ENCODE measurements at regions not wholly inside any gene's neighbourhood (a gene's known extent, or its start where the extent isn't known, plus 50 kb on each side); places are given as distances from the start of the nearest gene placed in this dataset.

GRCh38 chr2:65727816-65728215, 295.4 kb upstream of the SPRED2 start:
- TF ChIP-seq CTCF (IDR thresholded peaks at IDR 0.05; ENCODE audit: control extremely low read depth, extremely low read depth, low read depth, missing control alignments) = no peak
- DNase-seq (ENCODE audit: extremely low spot score) = no peak
- ChIA-PET POLR2A (no interaction called here), CTCF (interaction anchor here (1.2 kb wide), 1 partner anchor 17 kb away, joined by 3 read pairs; no protein-coding TSS in a partner anchor)

GRCh38 chr2:65727381-65727780, 295.0 kb upstream of the SPRED2 start:
- ChIA-PET CTCF (interaction anchor here (1.2 kb wide), 1 partner anchor 17 kb away, joined by 3 read pairs; no protein-coding TSS in a partner anchor), POLR2A (no interaction called here)
- DNase-seq (ENCODE audit: extremely low spot score) = no peak
- TF ChIP-seq CTCF (IDR thresholded peaks at IDR 0.05; ENCODE audit: control extremely low read depth, extremely low read depth, low read depth, missing control alignments) = no peak

- no peak for DNase-seq (ENCODE audit: extremely low spot score)
- ChIA-PET CTCF (no interaction called here), POLR2A (no interaction called here)
- no peak for TF ChIP-seq CTCF (IDR thresholded peaks at IDR 0.05; ENCODE audit: control extremely low read depth, extremely low read depth, low read depth, missing control alignments)
These were observed 292.4 kb upstream of the SPRED2 start for GRCh38 chr2:65724752-65725151.

- ChIA-PET POLR2A (no interaction called here), CTCF (interaction anchor here (0.8 kb wide), 1 partner anchor 12 kb away, joined by 3 read pairs; no protein-coding TSS in a partner anchor)
- no peak for TF ChIP-seq CTCF (IDR thresholded peaks at IDR 0.05; ENCODE audit: control extremely low read depth, extremely low read depth, low read depth, missing control alignments)
- DNase-seq (ENCODE audit: extremely low spot score) = no peak
These were observed 291.9 kb upstream of the SPRED2 start for GRCh38 chr2:65724336-65724735.

GRCh38 chr2:65722028-65722778, 289.8 kb upstream of the SPRED2 start:
- POLR2A ChIA-PET = no interaction called here

GRCh38 chr2:65716698-65717097, 284.3 kb upstream of the SPRED2 start:
- DNase-seq (ENCODE audit: extremely low spot score) = no peak
- TF ChIP-seq CTCF (IDR thresholded peaks at IDR 0.05; ENCODE audit: control extremely low read depth, extremely low read depth, low read depth, missing control alignments) = no peak
- ChIA-PET POLR2A (no interaction called here), CTCF (interaction anchor here (0.9 kb wide), 1 partner anchor 76 kb away, joined by 3 read pairs; no protein-coding TSS in a partner anchor)

More at GRCh38 chr2:65722028-65722778, 289.8 kb upstream of the SPRED2 start:
- TF ChIP-seq CTCF (IDR thresholded peaks at IDR 0.05; ENCODE audit: control extremely low read depth, extremely low read depth, low read depth, missing control alignments) = no peak
- DNase-seq (ENCODE audit: extremely low spot score) = no peak
- CTCF ChIA-PET = interaction anchor here (2.6 kb wide), 1 partner anchor 8 kb away, joined by 8 read pairs; no protein-coding TSS in a partner anchor

Data from GM10248 (cell line).